Neural progenitor cell (in vitro differentiated cells): ENCODE measurements at regions not wholly inside any gene's neighbourhood (a gene's known extent, or its start where the extent isn't known, plus 50 kb on each side); places are given as distances from the start of the nearest gene placed in this dataset.

Source experiments
- DNase-seq: peaks from one replicate; pipeline ENCODE4 v3.0.0-alpha.2; 2016; ENCODE audit warnings: low spot score
- H2AFZ ChIP-seq: fragments of 200-600 bp; sonication (generic); replicated peaks from 2 replicates; pipeline ENCODE4 v1.6.1; 2016; ENCODE audit warnings: antibody characterized with exemption
- H3F3A ChIP-seq: fragments of 200-600 bp; sonication (generic); 2 replicates; pipeline ENCODE4 v1.6.1; 2016; ENCODE audit warnings: antibody characterized with exemption, low read depth
- H3K27ac ChIP-seq: fragments of 200-600 bp; sonication (generic); 2 replicates; pipeline ENCODE4 v1.5.1; 2016; ENCODE audit warnings: mild to moderate bottlenecking
- H3K27me3 ChIP-seq: fragments of 200-600 bp; sonication (generic); 2 replicates; pipeline ENCODE4 v1.6.1; 2016; ENCODE audit warnings: mild to moderate bottlenecking, moderate library complexity
- H3K36me3 ChIP-seq: fragments of 200-600 bp; sonication (generic); 2 replicates; pipeline ENCODE4 v1.5.1; 2016
- H3K4me1 ChIP-seq: fragments of 200-600 bp; sonication (generic); 2 replicates; pipeline ENCODE4 v1.6.1; 2016; ENCODE audit warnings: mixed run types
- H3K4me2 ChIP-seq: fragments of 200-600 bp; sonication (generic); 2 replicates; pipeline ENCODE4 v1.6.1; 2016
- H3K4me3 ChIP-seq: fragments of 200-600 bp; sonication (generic); 2 replicates; pipeline ENCODE4 v1.5.1; 2016
- H3K79me2 ChIP-seq: fragments of 200-600 bp; sonication (generic); 2 replicates; pipeline ENCODE4 v1.6.1; 2016; ENCODE audit warnings: low read depth
- H3K9ac ChIP-seq: fragments of 200-600 bp; sonication (generic); 2 replicates; pipeline ENCODE4 v1.6.1; 2016
- H3K9me3 ChIP-seq: fragments of 200-600 bp; sonication (generic); 2 replicates; pipeline ENCODE4 v1.5.1; 2016; ENCODE audit warnings: low read depth
- H4K20me1 ChIP-seq: fragments of 200-600 bp; sonication (generic); 2 replicates; pipeline ENCODE4 v1.6.1; 2016; ENCODE audit warnings: low read depth
- H3K27ac Mint-ChIP-seq: 3 replicates; pipeline ENCODE4 v1.8.0; 2021; ENCODE audit warnings: mixed read lengths
- H3K27me3 Mint-ChIP-seq: 2 replicates; pipeline ENCODE4 v1.8.0; 2022; ENCODE audit warnings: low read depth, mild to moderate bottlenecking, inconsistent platforms, moderate library complexity, mixed read lengths; ENCODE audit not compliant: insufficient read depth
- H3K36me3 Mint-ChIP-seq: 3 replicates; pipeline ENCODE4 v1.8.0; 2021; ENCODE audit warnings: mixed read lengths
- H3K4me1 Mint-ChIP-seq: 3 replicates; pipeline ENCODE4 v1.8.0; 2021; ENCODE audit warnings: mixed read lengths
- H3K4me3 Mint-ChIP-seq: 3 replicates; pipeline ENCODE4 v1.8.0; 2021; ENCODE audit warnings: mild to moderate bottlenecking, moderate library complexity, mixed read lengths
- H3K9me3 Mint-ChIP-seq: 3 replicates; pipeline ENCODE4 v1.8.0; 2020; ENCODE audit warnings: mixed read lengths
- CTCF ChIP-seq: fragments of 200-600 bp; sonication (generic); IDR thresholded peaks from 2 replicates; pipeline ENCODE4 v1.5.1; 2017; ENCODE audit warnings: antibody characterized with exemption, mild to moderate bottlenecking
- EZH2 ChIP-seq: fragments of 200-600 bp; sonication (generic); IDR thresholded peaks from 2 replicates; pipeline ENCODE4 v1.6.1; 2017; ENCODE audit warnings: antibody characterized with exemption, mild to moderate bottlenecking, moderate library complexity
- EZH2phosphoT487 ChIP-seq: fragments of 200-600 bp; sonication (generic); IDR thresholded peaks from 2 replicates; pipeline ENCODE4 v1.6.1; 2017; ENCODE audit warnings: antibody characterized with exemption

GRCh38 chr2:216570357-216570756 lies 62.9 kb upstream of the IGFBP2 start:
- Histone ChIP-seq H3K79me2 (no peaks in the 10 kb centered on the region), H3K27me3 (no peaks in the 10 kb centered on the region), H3K9ac (no peak overlapping the region), H3F3A (peaks cover 5% of the 10 kb centered on the region), H3K4me2 (no peak overlapping the region), H2AFZ (no peak overlapping the region), H4K20me1 (no peaks in the 10 kb centered on the region), H3K4me1 (peaks cover 21% of the 10 kb centered on the region), H3K36me3 (peaks cover 3% of the 10 kb centered on the region), H3K9me3 (peaks cover 9% of the 10 kb centered on the region), H3K4me3 (no peak overlapping the region), H3K27ac (no peak overlapping the region)
- peaks cover 17% of the 10 kb centered on the region for H3K9me3 Mint-ChIP-seq
- peaks cover 7% of the 10 kb centered on the region for H3K36me3 Mint-ChIP-seq
- H3K4me3 Mint-ChIP-seq: no peak overlapping the region
- H3K27ac Mint-ChIP-seq: no peak overlapping the region
- H3K4me1 Mint-ChIP-seq: peaks cover 18% of the 10 kb centered on the region
- peaks cover 5% of the 10 kb centered on the region for H3K27me3 Mint-ChIP-seq
- no peak for TF ChIP-seq EZH2phosphoT487
- TF ChIP-seq EZH2: no peak
- no peak for TF ChIP-seq CTCF
- DNase-seq: no peak

GRCh38 chr2:216571178-216571908 lies 61.9 kb upstream of the IGFBP2 start:
- peaks cover 5% of the 10 kb centered on the region for H3F3A ChIP-seq
- H3K4me1 ChIP-seq: peaks cover 19% of the 10 kb centered on the region
- H3K27ac Mint-ChIP-seq: no peak overlapping the region
- no peak overlapping the region for H3K9ac ChIP-seq
- TF ChIP-seq EZH2phosphoT487: no peak
- no peak for TF ChIP-seq EZH2
- no peak for TF ChIP-seq CTCF
- peaks cover 11% of the 10 kb centered on the region for H3K9me3 Mint-ChIP-seq
- peaks cover 3% of the 10 kb centered on the region for H3K36me3 ChIP-seq
- H3K27me3 ChIP-seq: no peaks in the 10 kb centered on the region
- peaks cover 9% of the 10 kb centered on the region for H3K9me3 ChIP-seq
- no peak for DNase-seq
- peaks cover 5% of the 10 kb centered on the region for H3K27me3 Mint-ChIP-seq
- peaks cover under 1% of the 10 kb centered on the region for H3K36me3 Mint-ChIP-seq
- H3K4me3 ChIP-seq: no peak overlapping the region
- H4K20me1 ChIP-seq: no peaks in the 10 kb centered on the region
- no peaks in the 10 kb centered on the region for H3K79me2 ChIP-seq
- no peak overlapping the region for H3K4me2 ChIP-seq
- peaks cover 18% of the 10 kb centered on the region for H3K4me1 Mint-ChIP-seq
- no peak overlapping the region for H3K27ac ChIP-seq
- no peak overlapping the region for H3K4me3 Mint-ChIP-seq
- no peak overlapping the region for H2AFZ ChIP-seq

GRCh38 chr2:216571909-216572513 lies 61.2 kb upstream of the IGFBP2 start:
- H3K27ac Mint-ChIP-seq: no peak overlapping the region
- Histone ChIP-seq H3K4me2 (no peak overlapping the region), H3K79me2 (no peaks in the 10 kb centered on the region), H2AFZ (no peak overlapping the region), H4K20me1 (no peaks in the 10 kb centered on the region), H3K27ac (no peak overlapping the region), H3F3A (peaks cover 5% of the 10 kb centered on the region), H3K4me1 (peaks cover 19% of the 10 kb centered on the region), H3K36me3 (peaks cover 3% of the 10 kb centered on the region), H3K9ac (no peak overlapping the region), H3K4me3 (no peak overlapping the region), H3K27me3 (no peaks in the 10 kb centered on the region), H3K9me3 (peaks cover 9% of the 10 kb centered on the region)
- peaks cover 18% of the 10 kb centered on the region for H3K4me1 Mint-ChIP-seq
- H3K9me3 Mint-ChIP-seq: peaks cover 9% of the 10 kb centered on the region
- H3K4me3 Mint-ChIP-seq: no peak overlapping the region
- H3K27me3 Mint-ChIP-seq: peaks cover 5% of the 10 kb centered on the region
- H3K36me3 Mint-ChIP-seq: no peaks in the 10 kb centered on the region
- TF ChIP-seq CTCF: no peak
- TF ChIP-seq EZH2: no peak
- no peak for TF ChIP-seq EZH2phosphoT487
- DNase-seq: no peak
